ENCODE measurements at regions not wholly inside any gene's neighbourhood (a gene's known extent, or its start where the extent isn't known, plus 50 kb on each side); places are given as distances from the start of the nearest gene placed in this dataset.
A peak's percentile ranks its signal among the peaks of the same experiment; 100 is the strongest.

DNA sequence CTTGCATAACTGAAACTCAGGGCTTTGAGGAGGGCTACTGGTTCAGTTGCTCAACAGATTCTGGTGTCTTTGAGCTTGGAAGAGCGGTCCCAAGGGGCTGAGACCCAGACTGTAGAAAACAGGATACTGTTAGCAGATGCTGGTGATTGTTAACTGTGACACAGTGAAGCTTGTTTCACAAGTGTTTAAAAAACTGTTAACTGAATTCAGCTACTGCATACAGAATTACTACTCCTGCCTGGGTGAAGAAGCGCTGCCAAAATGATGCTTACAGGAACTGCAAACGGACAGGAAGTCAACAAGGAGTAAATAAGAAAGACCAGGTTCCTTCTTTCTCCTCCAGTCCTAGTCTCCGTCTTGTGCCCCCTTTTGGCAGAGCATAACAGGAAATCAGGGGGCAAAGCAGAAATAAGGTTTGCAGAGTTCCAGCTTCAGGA, 195.3 kb upstream of the USP25 start:
- H3K4me1 Mint-ChIP-seq = peaks cover 7% of the 10 kb centered on the region; the same call in 1 of the 3 replicates
- Histone ChIP-seq H3K27me3 (ENCODE audit: insufficient read depth) (no peaks in the 10 kb centered on the region), H3F3A (replicated peaks; ENCODE audit: low read depth) (no peaks in the 10 kb centered on the region), H3K4me1 (ENCODE audit: insufficient read depth) (no peaks in the 10 kb centered on the region), H2AFZ (peak overlapping the region; percentile 88), H3K27ac (ENCODE audit: low read depth) (no peak overlapping the region), H4K20me1 (replicated peaks; ENCODE audit: insufficient read depth) (no peaks in the 10 kb centered on the region), H3K79me2 (replicated peaks; ENCODE audit: insufficient read depth) (no peaks in the 10 kb centered on the region), H3K4me3 (no peak overlapping the region), H3K4me2 (no peak overlapping the region), H3K9me2 (ENCODE audit: insufficient read depth) (no peaks in the 10 kb centered on the region), H3K36me3 (ENCODE audit: insufficient read depth) (no peaks in the 10 kb centered on the region)
- TF ChIP-seq POLR2AphosphoS5 (IDR thresholded peaks at IDR 0.05; ENCODE audit: low read depth) = no peak
- TF ChIP-seq, protein P1, sequence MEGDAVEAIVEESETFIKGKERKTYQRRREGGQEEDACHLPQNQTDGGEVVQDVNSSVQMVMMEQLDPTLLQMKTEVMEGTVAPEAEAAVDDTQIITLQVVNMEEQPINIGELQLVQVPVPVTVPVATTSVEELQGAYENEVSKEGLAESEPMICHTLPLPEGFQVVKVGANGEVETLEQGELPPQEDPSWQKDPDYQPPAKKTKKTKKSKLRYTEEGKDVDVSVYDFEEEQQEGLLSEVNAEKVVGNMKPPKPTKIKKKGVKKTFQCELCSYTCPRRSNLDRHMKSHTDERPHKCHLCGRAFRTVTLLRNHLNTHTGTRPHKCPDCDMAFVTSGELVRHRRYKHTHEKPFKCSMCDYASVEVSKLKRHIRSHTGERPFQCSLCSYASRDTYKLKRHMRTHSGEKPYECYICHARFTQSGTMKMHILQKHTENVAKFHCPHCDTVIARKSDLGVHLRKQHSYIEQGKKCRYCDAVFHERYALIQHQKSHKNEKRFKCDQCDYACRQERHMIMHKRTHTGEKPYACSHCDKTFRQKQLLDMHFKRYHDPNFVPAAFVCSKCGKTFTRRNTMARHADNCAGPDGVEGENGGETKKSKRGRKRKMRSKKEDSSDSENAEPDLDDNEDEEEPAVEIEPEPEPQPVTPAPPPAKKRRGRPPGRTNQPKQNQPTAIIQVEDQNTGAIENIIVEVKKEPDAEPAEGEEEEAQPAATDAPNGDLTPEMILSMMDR (conservative IDR thresholded peaks at IDR 0.05; ENCODE audit: low read depth in 2 of 2) = peak; percentile 22 to 35; a peak in 2 of 4 replicates
- no peaks in the 10 kb centered on the region for H3K36me3 Mint-ChIP-seq (ENCODE audit: low read depth)
- DNase-seq (ENCODE audit: low spot score) (peak; percentile 13), ATAC-seq (no peak)
- H3K27ac Mint-ChIP-seq = no peak overlapping the region
- no peaks in the 10 kb centered on the region for H3K9me3 Mint-ChIP-seq
- peaks cover 2% of the 10 kb centered on the region for H3K27me3 Mint-ChIP-seq (ENCODE audit: insufficient read depth, low read depth, poor library complexity)
- no peak overlapping the region for H3K4me3 Mint-ChIP-seq

DNA sequence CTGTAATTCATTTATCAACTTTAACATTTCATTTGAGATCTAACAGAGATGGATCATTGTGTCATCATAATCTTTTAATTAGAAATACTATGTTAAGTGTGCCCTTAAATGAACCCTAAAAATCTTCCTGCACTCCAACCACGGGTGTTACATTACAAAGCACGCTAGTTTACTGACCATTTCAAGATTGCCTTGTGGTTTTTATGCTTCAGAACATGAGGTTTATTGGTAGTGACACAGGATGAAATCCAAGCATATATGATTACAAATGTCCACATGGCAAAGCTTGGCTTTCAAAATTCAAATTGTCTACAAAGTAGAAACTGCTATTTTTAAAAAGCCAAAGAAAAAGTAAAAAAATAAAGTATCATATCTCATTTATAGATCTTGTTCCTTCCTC, 190.4 kb upstream of the USP25 start:
- no peak overlapping the region for H3K4me3 Mint-ChIP-seq
- H3K27ac Mint-ChIP-seq = no peak overlapping the region
- Histone ChIP-seq H3K4me3 (no peak overlapping the region), H3F3A (replicated peaks; ENCODE audit: low read depth) (no peaks in the 10 kb centered on the region), H2AFZ (no peak overlapping the region), H3K4me2 (no peak overlapping the region), H3K27ac (ENCODE audit: low read depth) (no peak overlapping the region), H3K4me1 (ENCODE audit: insufficient read depth) (no peaks in the 10 kb centered on the region), H3K27me3 (ENCODE audit: insufficient read depth) (no peaks in the 10 kb centered on the region), H3K9me2 (ENCODE audit: insufficient read depth) (no peaks in the 10 kb centered on the region), H3K36me3 (ENCODE audit: insufficient read depth) (no peaks in the 10 kb centered on the region), H3K79me2 (replicated peaks; ENCODE audit: insufficient read depth) (no peaks in the 10 kb centered on the region), H4K20me1 (replicated peaks; ENCODE audit: insufficient read depth) (no peaks in the 10 kb centered on the region)
- H3K27me3 Mint-ChIP-seq (ENCODE audit: insufficient read depth, low read depth, poor library complexity) = peaks cover 2% of the 10 kb centered on the region
- DNase-seq (ENCODE audit: low spot score) (no peak), ATAC-seq (no peak)
- 0 out of 3 replicates have a peak, but pooled peaks cover 4% of the 10 kb centered on the region for H3K4me1 Mint-ChIP-seq
- no peaks in the 10 kb centered on the region for H3K9me3 Mint-ChIP-seq
- H3K36me3 Mint-ChIP-seq (ENCODE audit: low read depth) = no peaks in the 10 kb centered on the region
- no peak for TF ChIP-seq POLR2AphosphoS5 (IDR thresholded peaks at IDR 0.05; ENCODE audit: low read depth)
- TF ChIP-seq, protein P2, sequence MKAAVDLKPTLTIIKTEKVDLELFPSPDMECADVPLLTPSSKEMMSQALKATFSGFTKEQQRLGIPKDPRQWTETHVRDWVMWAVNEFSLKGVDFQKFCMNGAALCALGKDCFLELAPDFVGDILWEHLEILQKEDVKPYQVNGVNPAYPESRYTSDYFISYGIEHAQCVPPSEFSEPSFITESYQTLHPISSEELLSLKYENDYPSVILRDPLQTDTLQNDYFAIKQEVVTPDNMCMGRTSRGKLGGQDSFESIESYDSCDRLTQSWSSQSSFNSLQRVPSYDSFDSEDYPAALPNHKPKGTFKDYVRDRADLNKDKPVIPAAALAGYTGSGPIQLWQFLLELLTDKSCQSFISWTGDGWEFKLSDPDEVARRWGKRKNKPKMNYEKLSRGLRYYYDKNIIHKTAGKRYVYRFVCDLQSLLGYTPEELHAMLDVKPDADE (IDR thresholded peaks at IDR 0.05) = no peak
- no peak for TF ChIP-seq NANOG (IDR thresholded peaks at IDR 0.05; ENCODE audit: borderline replicate concordance)
- TF ChIP-seq JUNB (IDR thresholded peaks at IDR 0.05; ENCODE audit: unreplicated experiment) = no peak
- TF ChIP-seq, protein P3, sequence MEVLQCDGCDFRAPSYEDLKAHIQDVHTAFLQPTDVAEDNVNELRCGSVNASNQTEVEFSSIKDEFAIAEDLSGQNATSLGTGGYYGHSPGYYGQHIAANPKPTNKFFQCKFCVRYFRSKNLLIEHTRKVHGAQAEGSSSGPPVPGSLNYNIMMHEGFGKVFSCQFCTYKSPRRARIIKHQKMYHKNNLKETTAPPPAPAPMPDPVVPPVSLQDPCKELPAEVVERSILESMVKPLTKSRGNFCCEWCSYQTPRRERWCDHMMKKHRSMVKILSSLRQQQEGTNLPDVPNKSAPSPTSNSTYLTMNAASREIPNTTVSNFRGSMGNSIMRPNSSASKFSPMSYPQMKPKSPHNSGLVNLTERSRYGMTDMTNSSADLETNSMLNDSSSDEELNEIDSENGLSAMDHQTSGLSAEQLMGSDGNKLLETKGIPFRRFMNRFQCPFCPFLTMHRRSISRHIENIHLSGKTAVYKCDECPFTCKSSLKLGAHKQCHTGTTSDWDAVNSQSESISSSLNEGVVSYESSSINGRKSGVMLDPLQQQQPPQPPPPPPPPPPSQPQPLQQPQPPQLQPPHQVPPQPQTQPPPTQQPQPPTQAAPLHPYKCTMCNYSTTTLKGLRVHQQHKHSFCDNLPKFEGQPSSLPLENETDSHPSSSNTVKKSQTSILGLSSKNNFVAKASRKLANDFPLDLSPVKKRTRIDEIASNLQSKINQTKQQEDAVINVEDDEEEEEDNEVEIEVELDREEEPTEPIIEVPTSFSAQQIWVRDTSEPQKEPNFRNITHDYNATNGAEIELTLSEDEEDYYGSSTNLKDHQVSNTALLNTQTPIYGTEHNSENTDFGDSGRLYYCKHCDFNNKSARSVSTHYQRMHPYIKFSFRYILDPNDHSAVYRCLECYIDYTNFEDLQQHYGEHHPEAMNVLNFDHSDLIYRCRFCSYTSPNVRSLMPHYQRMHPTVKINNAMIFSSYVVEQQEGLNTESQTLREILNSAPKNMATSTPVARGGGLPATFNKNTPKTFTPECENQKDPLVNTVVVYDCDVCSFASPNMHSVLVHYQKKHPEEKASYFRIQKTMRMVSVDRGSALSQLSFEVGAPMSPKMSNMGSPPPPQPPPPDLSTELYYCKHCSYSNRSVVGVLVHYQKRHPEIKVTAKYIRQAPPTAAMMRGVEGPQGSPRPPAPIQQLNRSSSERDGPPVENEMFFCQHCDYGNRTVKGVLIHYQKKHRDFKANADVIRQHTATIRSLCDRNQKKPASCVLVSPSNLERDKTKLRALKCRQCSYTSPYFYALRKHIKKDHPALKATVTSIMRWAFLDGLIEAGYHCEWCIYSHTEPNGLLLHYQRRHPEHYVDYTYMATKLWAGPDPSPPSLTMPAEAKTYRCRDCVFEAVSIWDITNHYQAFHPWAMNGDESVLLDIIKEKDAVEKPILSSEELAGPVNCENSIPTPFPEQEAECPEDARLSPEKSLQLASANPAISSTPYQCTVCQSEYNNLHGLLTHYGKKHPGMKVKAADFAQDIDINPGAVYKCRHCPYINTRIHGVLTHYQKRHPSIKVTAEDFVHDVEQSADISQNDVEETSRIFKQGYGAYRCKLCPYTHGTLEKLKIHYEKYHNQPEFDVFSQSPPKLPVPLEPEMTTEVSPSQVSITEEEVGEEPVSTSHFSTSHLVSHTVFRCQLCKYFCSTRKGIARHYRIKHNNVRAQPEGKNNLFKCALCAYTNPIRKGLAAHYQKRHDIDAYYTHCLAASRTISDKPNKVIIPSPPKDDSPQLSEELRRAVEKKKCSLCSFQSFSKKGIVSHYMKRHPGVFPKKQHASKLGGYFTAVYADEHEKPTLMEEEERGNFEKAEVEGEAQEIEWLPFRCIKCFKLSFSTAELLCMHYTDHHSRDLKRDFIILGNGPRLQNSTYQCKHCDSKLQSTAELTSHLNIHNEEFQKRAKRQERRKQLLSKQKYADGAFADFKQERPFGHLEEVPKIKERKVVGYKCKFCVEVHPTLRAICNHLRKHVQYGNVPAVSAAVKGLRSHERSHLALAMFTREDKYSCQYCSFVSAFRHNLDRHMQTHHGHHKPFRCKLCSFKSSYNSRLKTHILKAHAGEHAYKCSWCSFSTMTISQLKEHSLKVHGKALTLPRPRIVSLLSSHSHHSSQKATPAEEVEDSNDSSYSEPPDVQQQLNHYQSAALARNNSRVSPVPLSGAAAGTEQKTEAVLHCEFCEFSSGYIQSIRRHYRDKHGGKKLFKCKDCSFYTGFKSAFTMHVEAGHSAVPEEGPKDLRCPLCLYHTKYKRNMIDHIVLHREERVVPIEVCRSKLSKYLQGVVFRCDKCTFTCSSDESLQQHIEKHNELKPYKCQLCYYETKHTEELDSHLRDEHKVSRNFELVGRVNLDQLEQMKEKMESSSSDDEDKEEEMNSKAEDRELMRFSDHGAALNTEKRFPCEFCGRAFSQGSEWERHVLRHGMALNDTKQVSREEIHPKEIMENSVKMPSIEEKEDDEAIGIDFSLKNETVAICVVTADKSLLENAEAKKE (CRISPR knock-in tag; IDR thresholded peaks at IDR 0.05) = no peak
- TF ChIP-seq, protein P1 (conservative IDR thresholded peaks at IDR 0.05; ENCODE audit: low read depth in 2 of 2) = no peak
- TF ChIP-seq ZNF114 (CRISPR knock-in tag; IDR thresholded peaks at IDR 0.05) = no peak
- no peak for TF ChIP-seq ZNF331 (CRISPR knock-in tag; IDR thresholded peaks at IDR 0.05; ENCODE audit: low read depth)
- TF ChIP-seq EZH2phosphoT487 (IDR thresholded peaks at IDR 0.05; ENCODE audit: unreplicated experiment) = no peak
- TF ChIP-seq EZH2 (IDR thresholded peaks at IDR 0.05; ENCODE audit: low read depth, unreplicated experiment) = no peak
- TF ChIP-seq STAT1 (IDR thresholded peaks at IDR 0.05; ENCODE audit: unreplicated experiment) = no peak

Data from GM23338 (cell line).